ENCODE measurements at regions not wholly inside any gene's neighbourhood (a gene's known extent, or its start where the extent isn't known, plus 50 kb on each side); places are given as distances from the start of the nearest gene placed in this dataset.

- no peak for TF ChIP-seq CTCF (IDR thresholded peaks at IDR 0.05; ENCODE audit: extremely low read depth in 1 of 2, insufficient read depth in 1 of 2, low read depth in 1 of 2, low read length in 2 of 2)
- TF ChIP-seq MAX (IDR thresholded peaks at IDR 0.05; ENCODE audit: insufficient read depth, insufficient read length) = no peak
- no peak for TF ChIP-seq EZH2 (IDR thresholded peaks at IDR 0.05; ENCODE audit: borderline replicate concordance, low read depth, low read length, severe bottlenecking)
- TF ChIP-seq MYC (IDR thresholded peaks at IDR 0.05; ENCODE audit: low read depth, low read length) = no peak
- no peak for TF ChIP-seq POLR2A (IDR thresholded peaks at IDR 0.05; ENCODE audit: low read depth, low read length)
- no peak for TF ChIP-seq POLR2AphosphoS5 (IDR thresholded peaks at IDR 0.05; ENCODE audit: insufficient read depth, low read depth, low read length)
- TF ChIP-seq FOS (IDR thresholded peaks at IDR 0.05; ENCODE audit: borderline replicate concordance, insufficient read depth, low read length) = no peak
- no peak for TF ChIP-seq GATA2 (IDR thresholded peaks at IDR 0.05; ENCODE audit: insufficient read depth, insufficient read length, low read depth, low read length)
Measured at GRCh38 chr12:46453428-46453827, 80.9 kb upstream of the SLC38A2 start.

Data from endothelial cell of umbilical vein (primary cell).